Amygdala (tissue), 56 donors: ENCODE measurements at regions not wholly inside any gene's neighbourhood (a gene's known extent, or its start where the extent isn't known, plus 50 kb on each side); places are given as distances from the start of the nearest gene placed in this dataset.
"Not testable (repeated sequence)": the region's sequence is repeated elsewhere in the genome, so short reads cannot be mapped to it uniquely, and the experiment has no call there.

Experiments
- DNase-seq, 56 donors: peaks; one replicate each; lab custom pipeline; 2025; lab: John Stamatoyannopoulos, UW

GRCh38 chr16:88309908-88310265, 72.9 kb upstream of the ZNF469 start:
- no peak for DNase-seq

- DNase-seq, result no peak
Measured at GRCh38 chr16:88310796-88311605, 71.8 kb upstream of the ZNF469 start.

GRCh38 chr16:88311860-88312259, 70.9 kb upstream of the ZNF469 start:
- not testable (repeated sequence) for DNase-seq

- DNase-seq, result no peak
Measured at GRCh38 chr16:88312732-88313131, 70.0 kb upstream of the ZNF469 start.

GRCh38 chr16:88314991-88315542, 67.7 kb upstream of the ZNF469 start:
- DNase-seq, result no peak

- no peak for DNase-seq
Measured at GRCh38 chr16:88315543-88316105, 67.1 kb upstream of the ZNF469 start.

GRCh38 chr16:88316151-88316550, 66.6 kb upstream of the ZNF469 start:
- no peak for DNase-seq

GRCh38 chr16:88316941-88317612, 65.7 kb upstream of the ZNF469 start:
- DNase-seq, result no peak

GRCh38 chr16:88317613-88317965, 65.2 kb upstream of the ZNF469 start:
- DNase-seq, result no peak

GRCh38 chr16:88318051-88318450, 64.7 kb upstream of the ZNF469 start:
- DNase-seq, result no peak

GRCh38 chr16:88318521-88318920, 64.2 kb upstream of the ZNF469 start:
- DNase-seq, result no peak

- DNase-seq, result no peak
Measured at GRCh38 chr16:88319116-88319965, 63.4 kb upstream of the ZNF469 start.

GRCh38 chr16:88320947-88321634, 61.7 kb upstream of the ZNF469 start:
- no peak for DNase-seq

- DNase-seq, result no peak
Measured at GRCh38 chr16:88321635-88322499, 60.9 kb upstream of the ZNF469 start.

GRCh38 chr16:88322500-88322970, 60.2 kb upstream of the ZNF469 start:
- DNase-seq, result no peak

GRCh38 chr16:88323041-88323440, 59.7 kb upstream of the ZNF469 start:
- DNase-seq, result no peak

- DNase-seq, result no peak
Measured at GRCh38 chr16:88323546-88324330, 59.0 kb upstream of the ZNF469 start.

- DNase-seq, result no peak
Measured at GRCh38 chr16:88325087-88325750, 57.5 kb upstream of the ZNF469 start.
